ENCODE measurements at regions not wholly inside any gene's neighbourhood (a gene's known extent, or its start where the extent isn't known, plus 50 kb on each side); places are given as distances from the start of the nearest gene placed in this dataset.

- TF ChIP-seq ZNF532 (CRISPR knock-in tag; IDR thresholded peaks at IDR 0.05; ENCODE audit: borderline replicate concordance) (no peak), ZNF317 (CRISPR knock-in tag; IDR thresholded peaks at IDR 0.05; ENCODE audit: borderline replicate concordance, low read depth) (no peak), ZNF138 (CRISPR knock-in tag; conservative IDR thresholded peaks at IDR 0.05) (no peak), RELA (CRISPR knock-in tag; IDR thresholded peaks at IDR 0.05; ENCODE audit: borderline replicate concordance) (no peak), GABPB1 (CRISPR knock-in tag; IDR thresholded peaks at IDR 0.05) (no peak), PRRX2 (CRISPR knock-in tag; IDR thresholded peaks at IDR 0.05) (no peak), EMX1 (CRISPR knock-in tag; IDR thresholded peaks at IDR 0.05) (no peak), ZNF121 (CRISPR knock-in tag; IDR thresholded peaks at IDR 0.05) (no peak)
Observed at GRCh38 chr12:24057920-24058476, 108.5 kb upstream of the SOX5 start (continued).

- Mint-ChIP-seq H3K4me3 (no peak overlapping the region), H3K27ac (no peak overlapping the region), H3K36me3 (no peaks in the 10 kb centered on the region), H3K9me3 (no peaks in the 10 kb centered on the region), H3K27me3 (ENCODE audit: low read depth) (no peaks in the 10 kb centered on the region), H3K4me1 (peaks cover 4% of the 10 kb centered on the region)
- ChIA-PET CTCF (no interaction called here), POLR2A (no interaction called here)
- DNase-seq (ENCODE audit: low spot score) = no peak
- ATAC-seq = no peak
- TF ChIP-seq PRRX2 (CRISPR knock-in tag; IDR thresholded peaks at IDR 0.05) (no peak), ZSCAN18 (CRISPR knock-in tag; IDR thresholded peaks at IDR 0.05) (no peak), ATF2 (CRISPR knock-in tag; IDR thresholded peaks at IDR 0.05; ENCODE audit: borderline replicate concordance, low read depth) (no peak), ZNF423 (CRISPR knock-in tag; IDR thresholded peaks at IDR 0.05) (no peak), STAT6 (CRISPR knock-in tag; conservative IDR thresholded peaks at IDR 0.05; ENCODE audit: low read depth) (no peak), NR2C2 (CRISPR knock-in tag; IDR thresholded peaks at IDR 0.05) (no peak), NFATC4 (CRISPR knock-in tag; IDR thresholded peaks at IDR 0.05) (no peak), ATF1 (CRISPR knock-in tag; IDR thresholded peaks at IDR 0.05) (no peak), AFF4 (CRISPR knock-in tag; IDR thresholded peaks at IDR 0.05; ENCODE audit: borderline replicate concordance) (no peak), NFYB (CRISPR knock-in tag; conservative IDR thresholded peaks at IDR 0.05; ENCODE audit: low read depth) (no peak), SMAD3 (CRISPR knock-in tag; IDR thresholded peaks at IDR 0.05; ENCODE audit: borderline replicate concordance) (no peak)
Observed at GRCh38 chr12:24055747-24056146, 106.3 kb upstream of the SOX5 start.

Data from WTC11 (cell line).